ENCODE measurements at regions not wholly inside any gene's neighbourhood (a gene's known extent, or its start where the extent isn't known, plus 50 kb on each side); places are given as distances from the start of the nearest gene placed in this dataset.

DNA sequence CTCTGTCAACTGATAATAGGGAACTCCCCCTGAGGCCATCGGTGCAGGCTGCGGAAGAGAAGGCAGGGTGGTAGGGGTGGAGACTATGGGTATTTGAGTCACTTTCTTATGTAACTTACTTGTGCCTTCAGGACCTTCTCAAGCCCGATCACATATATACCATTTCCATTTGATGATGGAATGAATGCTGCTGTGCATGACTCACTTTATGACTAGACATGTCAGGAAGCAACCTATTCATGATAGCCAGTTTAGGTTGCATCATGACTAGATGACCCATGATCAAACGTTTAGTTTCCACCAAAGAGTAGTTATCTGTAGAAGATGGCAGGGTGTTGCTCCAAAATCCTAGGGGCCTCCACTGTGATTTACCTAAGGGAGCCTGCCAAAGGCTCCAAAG lies 435.5 kb downstream of the DTHD1 start:
- H3K4me1 ChIP-seq: no peaks in the 10 kb centered on the region
- WGBS (ENCODE audit: missing lambda C conversion rate): 0% methylated on average over 4 of the region's 4 CpGs
- H3K9me3 ChIP-seq: no peaks in the 10 kb centered on the region
- ATAC-seq: no peak
- no peak overlapping the region for H3K27ac ChIP-seq
- FAIRE-seq: no peak
- H3K4me3 ChIP-seq: no peak overlapping the region
- POLR2A ChIA-PET: no interaction called here
- TF ChIP-seq EHF (CRISPR knock-in tag; IDR thresholded peaks at IDR 0.05) (no peak), NFE2L2 (conservative IDR thresholded peaks at IDR 0.05; ENCODE audit: low read length) (no peak), NPAS2 (CRISPR knock-in tag; IDR thresholded peaks at IDR 0.05; ENCODE audit: borderline replicate concordance) (no peak), SMC3 (IDR thresholded peaks at IDR 0.05) (no peak), JUNB (IDR thresholded peaks at IDR 0.05) (no peak), TP53 (CRISPR knock-in tag; IDR thresholded peaks at IDR 0.05) (no peak), POLR2AphosphoS2 (conservative IDR thresholded peaks at IDR 0.05; ENCODE audit: low read length) (no peak), RARB (CRISPR knock-in tag; IDR thresholded peaks at IDR 0.05) (no peak), USF2 (IDR thresholded peaks at IDR 0.05) (no peak), EHMT2 (IDR thresholded peaks at IDR 0.05; ENCODE audit: low read depth) (no peak), TFCP2L1 (CRISPR knock-in tag; IDR thresholded peaks at IDR 0.05) (no peak), KDM5A (IDR thresholded peaks at IDR 0.05) (no peak), CHD4 (IDR thresholded peaks at IDR 0.05; ENCODE audit: borderline replicate concordance) (no peak)
- TF ChIP-seq, protein P1, sequence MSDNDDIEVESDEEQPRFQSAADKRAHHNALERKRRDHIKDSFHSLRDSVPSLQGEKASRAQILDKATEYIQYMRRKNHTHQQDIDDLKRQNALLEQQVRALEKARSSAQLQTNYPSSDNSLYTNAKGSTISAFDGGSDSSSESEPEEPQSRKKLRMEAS (IDR thresholded peaks at IDR 0.05): no peak
- TF ChIP-seq, protein P2, sequence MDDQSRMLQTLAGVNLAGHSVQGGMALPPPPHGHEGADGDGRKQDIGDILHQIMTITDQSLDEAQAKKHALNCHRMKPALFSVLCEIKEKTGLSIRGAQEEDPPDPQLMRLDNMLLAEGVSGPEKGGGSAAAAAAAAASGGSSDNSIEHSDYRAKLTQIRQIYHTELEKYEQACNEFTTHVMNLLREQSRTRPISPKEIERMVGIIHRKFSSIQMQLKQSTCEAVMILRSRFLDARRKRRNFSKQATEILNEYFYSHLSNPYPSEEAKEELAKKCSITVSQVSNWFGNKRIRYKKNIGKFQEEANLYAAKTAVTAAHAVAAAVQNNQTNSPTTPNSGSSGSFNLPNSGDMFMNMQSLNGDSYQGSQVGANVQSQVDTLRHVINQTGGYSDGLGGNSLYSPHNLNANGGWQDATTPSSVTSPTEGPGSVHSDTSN (IDR thresholded peaks at IDR 0.05): no peak
- H3K4me2 ChIP-seq: no peak overlapping the region
- DNase-seq (ENCODE audit: low read depth in 1 of 2, low spot score in 1 of 2): no peak
- CTCF ChIA-PET: no interaction called here

- H3K27ac ChIP-seq: no peak overlapping the region
- no peak overlapping the region for H3K4me2 ChIP-seq
- CTCF ChIA-PET: no interaction called here
- TF ChIP-seq HOXB13 (CRISPR knock-in tag; IDR thresholded peaks at IDR 0.05; ENCODE audit: low read depth) (no peak), BCL3 (IDR thresholded peaks at IDR 0.05) (no peak), CHD4 (IDR thresholded peaks at IDR 0.05; ENCODE audit: borderline replicate concordance) (no peak), KDM5A (IDR thresholded peaks at IDR 0.05) (no peak), TP53 (CRISPR knock-in tag; IDR thresholded peaks at IDR 0.05) (no peak), ZFP36 (IDR thresholded peaks at IDR 0.05; ENCODE audit: borderline replicate concordance, partially characterized antibody) (no peak), JUN (IDR thresholded peaks at IDR 0.05) (no peak), RNF2 (IDR thresholded peaks at IDR 0.05; ENCODE audit: borderline replicate concordance, low read depth) (no peak), CHD2 (IDR thresholded peaks at IDR 0.05; ENCODE audit: low read length, partially characterized antibody) (no peak), JUNB (IDR thresholded peaks at IDR 0.05) (no peak), NPAS2 (CRISPR knock-in tag; IDR thresholded peaks at IDR 0.05; ENCODE audit: borderline replicate concordance) (no peak)
- TF ChIP-seq, protein P3, sequence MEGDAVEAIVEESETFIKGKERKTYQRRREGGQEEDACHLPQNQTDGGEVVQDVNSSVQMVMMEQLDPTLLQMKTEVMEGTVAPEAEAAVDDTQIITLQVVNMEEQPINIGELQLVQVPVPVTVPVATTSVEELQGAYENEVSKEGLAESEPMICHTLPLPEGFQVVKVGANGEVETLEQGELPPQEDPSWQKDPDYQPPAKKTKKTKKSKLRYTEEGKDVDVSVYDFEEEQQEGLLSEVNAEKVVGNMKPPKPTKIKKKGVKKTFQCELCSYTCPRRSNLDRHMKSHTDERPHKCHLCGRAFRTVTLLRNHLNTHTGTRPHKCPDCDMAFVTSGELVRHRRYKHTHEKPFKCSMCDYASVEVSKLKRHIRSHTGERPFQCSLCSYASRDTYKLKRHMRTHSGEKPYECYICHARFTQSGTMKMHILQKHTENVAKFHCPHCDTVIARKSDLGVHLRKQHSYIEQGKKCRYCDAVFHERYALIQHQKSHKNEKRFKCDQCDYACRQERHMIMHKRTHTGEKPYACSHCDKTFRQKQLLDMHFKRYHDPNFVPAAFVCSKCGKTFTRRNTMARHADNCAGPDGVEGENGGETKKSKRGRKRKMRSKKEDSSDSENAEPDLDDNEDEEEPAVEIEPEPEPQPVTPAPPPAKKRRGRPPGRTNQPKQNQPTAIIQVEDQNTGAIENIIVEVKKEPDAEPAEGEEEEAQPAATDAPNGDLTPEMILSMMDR (IDR thresholded peaks at IDR 0.05): no peak
- WGBS (ENCODE audit: missing lambda C conversion rate): 3% methylated on average over 3 of the region's 3 CpGs
- FAIRE-seq (no peak), DNase-seq (ENCODE audit: low read depth in 1 of 2, low spot score in 1 of 2) (no peak), ATAC-seq (no peak)
- no peak overlapping the region for H3K4me3 ChIP-seq
- H3K9me3 ChIP-seq: no peaks in the 10 kb centered on the region
- POLR2A ChIA-PET: no interaction called here
- H3K4me1 ChIP-seq: no peaks in the 10 kb centered on the region
Observed at GRCh38 chr4:36719425-36719824, 438.0 kb downstream of the DTHD1 start.
